Muscle layer of duodenum (tissue), 2 donors: ENCODE measurements at regions not wholly inside any gene's neighbourhood (a gene's known extent, or its start where the extent isn't known, plus 50 kb on each side); places are given as distances from the start of the nearest gene placed in this dataset.

Source experiments
- H3K27ac ChIP-seq: one replicate; pipeline ENCODE4 v1.7.0; 2013; ENCODE audit warnings: mild to moderate bottlenecking, low read length
- H3K27me3 ChIP-seq: one replicate; pipeline ENCODE4 v1.7.0; 2013; ENCODE audit warnings: low read depth, mild to moderate bottlenecking, control low read depth, low read length
- H3K36me3 ChIP-seq, 2 donors: one replicate each; pipeline ENCODE4 v1.7.0; 2013; ENCODE audit warnings: low read length in 2 of 2, control low read depth in 1 of 2, mild to moderate bottlenecking in 1 of 2; ENCODE audit not compliant: insufficient read depth in 2 of 2, control insufficient read depth in 1 of 2
- H3K4me1 ChIP-seq, 2 donors: one replicate each; pipeline ENCODE4 v1.7.0; 2013; ENCODE audit warnings: low read length in 2 of 2, mild to moderate bottlenecking in 2 of 2, control low read depth in 1 of 2, moderate library complexity in 1 of 2; ENCODE audit not compliant: insufficient read depth in 2 of 2, control insufficient read depth in 1 of 2
- H3K4me3 ChIP-seq, 2 donors: one replicate each; pipeline ENCODE4 v1.7.0; 2013; ENCODE audit warnings: low read length in 2 of 2, low read depth in 1 of 2, mild to moderate bottlenecking in 1 of 2
- H3K9me3 ChIP-seq, 2 donors: one replicate each; pipeline ENCODE4 v1.7.0; 2013; ENCODE audit warnings: low read length in 2 of 2, control low read depth in 1 of 2, mild to moderate bottlenecking in 1 of 2; ENCODE audit not compliant: control insufficient read depth in 1 of 2
- donor health status: healthy.

DNA sequence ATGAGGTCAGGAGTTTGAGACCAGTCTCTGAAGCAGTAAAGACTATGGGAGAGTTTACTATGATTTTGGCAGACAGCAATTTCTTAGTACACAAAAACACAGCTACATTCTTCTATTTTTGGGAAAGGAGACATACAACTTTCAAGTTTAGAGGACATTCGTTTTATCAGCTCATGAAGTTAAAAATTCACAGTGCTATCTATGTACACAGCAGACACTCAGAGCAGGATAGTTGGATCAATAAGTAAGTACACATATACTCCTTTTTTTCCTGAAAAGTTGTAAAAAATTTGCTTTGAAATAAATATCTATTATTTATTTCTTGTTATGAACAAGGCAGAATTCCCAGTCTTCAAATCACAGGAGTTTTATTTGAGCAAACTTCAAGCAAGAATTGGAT, 159.7 kb downstream of the SERPINI1 start:
- no peaks in the 10 kb centered on the region for H3K9me3 ChIP-seq
- H3K4me1 ChIP-seq, result no peaks in the 10 kb centered on the region
- no peak overlapping the region for H3K27ac ChIP-seq
- H3K27me3 ChIP-seq, result no peaks in the 10 kb centered on the region
- H3K36me3 ChIP-seq, result no peaks in the 10 kb centered on the region
- H3K4me3 ChIP-seq, result no peak overlapping the region

DNA sequence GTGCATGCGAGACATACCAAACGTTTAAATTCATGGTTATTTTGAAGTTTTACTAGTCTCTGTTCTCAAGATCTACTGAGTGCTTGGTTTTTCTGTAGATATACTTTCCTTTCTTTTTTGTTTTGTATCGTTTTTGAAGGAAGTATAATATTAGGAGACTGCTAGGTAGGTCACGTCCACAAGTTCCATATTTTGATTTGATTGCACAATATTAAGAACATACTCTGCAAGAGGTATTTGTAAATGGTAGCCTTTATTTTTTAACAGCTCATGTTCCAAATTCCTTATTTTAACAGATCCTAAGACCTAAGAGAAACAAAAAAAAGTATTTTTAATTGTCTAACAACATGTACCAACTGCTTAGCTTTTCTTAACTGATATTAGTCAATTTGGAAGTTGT, 156.7 kb downstream of the SERPINI1 start:
- Histone ChIP-seq H3K27me3 (no peaks in the 10 kb centered on the region), H3K4me3 (no peak overlapping the region), H3K27ac (no peak overlapping the region), H3K36me3 (no peaks in the 10 kb centered on the region), H3K9me3 (no peaks in the 10 kb centered on the region), H3K4me1 (no peaks in the 10 kb centered on the region)

DNA sequence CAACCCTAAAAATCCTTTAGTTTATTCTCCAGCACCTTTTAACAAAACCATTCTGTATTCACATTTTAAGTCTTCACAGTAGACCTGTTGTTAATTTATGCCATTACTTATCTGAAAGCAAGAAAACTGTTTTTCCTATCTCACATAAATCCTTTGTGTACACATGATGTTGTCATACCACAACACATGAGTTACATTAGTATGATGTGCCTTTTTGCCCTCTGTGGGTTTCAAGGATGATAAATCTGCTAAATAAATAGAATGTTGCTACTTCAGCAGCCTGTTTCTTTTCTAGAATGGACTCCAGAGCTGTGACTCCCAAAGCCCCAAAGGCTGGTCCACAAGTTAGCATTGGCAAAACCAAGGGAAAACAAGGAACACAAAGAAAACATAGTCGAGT, 151.6 kb downstream of the SERPINI1 start:
- Histone ChIP-seq H3K27me3 (no peaks in the 10 kb centered on the region), H3K36me3 (no peaks in the 10 kb centered on the region), H3K9me3 (no peaks in the 10 kb centered on the region), H3K4me3 (no peak overlapping the region), H3K27ac (no peak overlapping the region), H3K4me1 (no peaks in the 10 kb centered on the region)

DNA sequence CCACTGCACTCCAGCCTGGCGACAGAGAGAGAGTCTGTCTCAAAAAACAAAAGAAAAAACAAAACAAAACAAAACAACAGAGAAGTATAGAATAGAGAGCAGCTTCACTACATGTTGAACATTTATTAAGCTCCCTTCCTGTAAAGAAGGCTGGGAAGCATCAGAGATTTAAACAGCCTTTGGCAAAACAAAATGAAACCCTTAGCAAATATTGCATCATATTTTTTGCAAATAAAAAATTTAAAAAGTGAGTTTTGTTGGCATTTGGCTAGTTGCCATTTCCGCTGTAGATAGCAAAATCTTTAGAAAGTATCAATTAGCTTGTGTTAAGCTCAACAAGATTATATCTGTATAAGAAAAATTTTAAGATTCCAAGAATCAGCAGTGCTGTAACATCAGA, 151.2 kb downstream of the SERPINI1 start:
- Histone ChIP-seq H3K27me3 (no peaks in the 10 kb centered on the region), H3K36me3 (no peaks in the 10 kb centered on the region), H3K4me3 (no peak overlapping the region), H3K4me1 (no peaks in the 10 kb centered on the region), H3K9me3 (no peaks in the 10 kb centered on the region), H3K27ac (no peak overlapping the region)

DNA sequence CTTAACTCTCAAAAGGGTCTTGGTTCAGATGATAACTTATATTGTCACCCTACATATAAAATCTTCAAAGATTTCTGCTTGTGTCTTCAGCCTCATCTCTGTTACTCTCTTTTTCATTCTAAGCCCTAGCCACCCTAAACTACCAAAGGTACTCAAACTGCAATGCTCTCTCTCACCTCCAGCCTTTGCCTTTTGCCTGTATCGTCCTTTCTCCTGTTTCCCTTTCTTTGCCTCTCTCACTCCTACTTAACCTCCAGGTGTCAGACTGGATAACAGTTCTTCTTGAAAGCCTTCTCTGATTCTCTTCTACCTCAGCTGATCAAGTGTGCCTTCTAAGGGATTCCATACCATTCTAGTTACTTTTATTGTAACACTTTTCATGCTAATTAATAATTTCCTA, 149.8 kb downstream of the SERPINI1 start:
- no peaks in the 10 kb centered on the region for H3K36me3 ChIP-seq
- no peaks in the 10 kb centered on the region for H3K4me1 ChIP-seq
- H3K27me3 ChIP-seq, result no peaks in the 10 kb centered on the region
- no peaks in the 10 kb centered on the region for H3K9me3 ChIP-seq
- no peak overlapping the region for H3K4me3 ChIP-seq
- H3K27ac ChIP-seq, result no peak overlapping the region

DNA sequence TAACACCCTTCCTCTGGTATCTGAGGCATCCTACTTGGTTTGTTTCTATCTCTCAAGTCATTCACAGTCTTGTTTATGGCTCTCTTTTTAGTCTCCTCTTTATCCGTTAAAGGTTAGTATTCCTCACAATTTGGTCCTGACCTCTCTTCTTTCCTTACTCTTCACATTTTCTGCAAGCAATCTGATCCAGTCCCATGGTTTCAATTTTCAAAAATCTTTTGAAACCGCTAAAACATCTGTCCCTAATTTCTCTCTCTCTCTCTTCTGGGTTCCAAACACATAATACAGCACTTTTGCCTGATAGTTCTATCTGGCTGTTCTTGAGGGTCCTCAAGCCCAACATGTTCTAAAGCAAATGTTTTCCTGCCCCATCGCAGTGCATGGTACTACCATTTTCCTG, 149.0 kb downstream of the SERPINI1 start:
- no peaks in the 10 kb centered on the region for H3K36me3 ChIP-seq
- no peaks in the 10 kb centered on the region for H3K27me3 ChIP-seq
- no peak overlapping the region for H3K4me3 ChIP-seq
- no peak overlapping the region for H3K27ac ChIP-seq
- H3K4me1 ChIP-seq, result no peaks in the 10 kb centered on the region
- no peaks in the 10 kb centered on the region for H3K9me3 ChIP-seq

DNA sequence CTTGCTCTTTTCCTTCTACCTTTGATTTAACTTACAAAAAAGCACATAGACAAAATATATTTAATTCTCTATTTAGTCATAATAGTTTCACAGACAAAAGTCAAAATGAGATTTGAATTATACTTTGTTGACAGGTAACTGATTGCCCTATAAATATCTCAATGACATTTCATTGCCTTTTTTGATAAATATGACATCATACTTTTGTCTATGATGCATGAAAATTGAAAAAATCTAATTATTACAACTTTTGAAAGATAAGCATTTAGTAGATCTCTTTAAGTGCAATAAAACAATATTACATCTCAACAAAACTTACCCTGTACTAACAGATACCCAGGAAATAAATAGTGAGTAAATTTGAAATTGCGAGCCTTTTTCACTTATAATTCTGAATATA, 147.9 kb downstream of the SERPINI1 start:
- Histone ChIP-seq H3K27me3 (no peaks in the 10 kb centered on the region), H3K36me3 (no peaks in the 10 kb centered on the region), H3K27ac (no peak overlapping the region), H3K4me1 (no peaks in the 10 kb centered on the region), H3K4me3 (no peak overlapping the region), H3K9me3 (no peaks in the 10 kb centered on the region)

DNA sequence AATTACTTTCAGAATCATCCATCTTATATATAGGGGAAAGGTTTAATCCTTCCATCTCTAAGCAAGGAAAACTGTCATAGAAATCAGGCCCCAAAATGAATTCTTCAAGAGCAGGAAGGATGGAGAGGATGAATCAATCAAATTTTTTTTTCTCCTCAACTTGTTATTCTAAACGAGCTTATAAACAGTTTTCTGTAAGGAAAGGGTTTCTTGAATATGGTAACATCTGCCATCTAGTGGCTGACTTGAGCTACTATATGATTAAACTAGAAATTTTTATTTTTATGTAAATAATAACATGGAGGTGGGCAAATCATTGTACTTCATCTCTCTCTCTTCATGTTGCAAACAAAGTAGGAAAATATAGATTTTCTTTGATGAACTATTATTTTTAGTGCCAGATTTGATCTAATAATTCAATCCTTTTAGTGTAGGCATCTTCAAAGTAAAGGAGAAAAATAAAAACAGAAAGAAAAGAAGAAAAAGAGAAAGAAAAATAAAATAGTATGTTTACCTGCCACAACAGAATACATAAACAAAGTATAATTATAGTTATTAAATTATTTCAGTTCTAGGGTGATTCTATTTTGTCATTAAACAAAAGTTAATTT, 146.6 kb downstream of the SERPINI1 start:
- Histone ChIP-seq H3K4me3 (peak overlapping the region in 1 of 2 donors; percentile 37), H3K36me3 (no peaks in the 10 kb centered on the region), H3K27ac (no peak overlapping the region)

DNA sequence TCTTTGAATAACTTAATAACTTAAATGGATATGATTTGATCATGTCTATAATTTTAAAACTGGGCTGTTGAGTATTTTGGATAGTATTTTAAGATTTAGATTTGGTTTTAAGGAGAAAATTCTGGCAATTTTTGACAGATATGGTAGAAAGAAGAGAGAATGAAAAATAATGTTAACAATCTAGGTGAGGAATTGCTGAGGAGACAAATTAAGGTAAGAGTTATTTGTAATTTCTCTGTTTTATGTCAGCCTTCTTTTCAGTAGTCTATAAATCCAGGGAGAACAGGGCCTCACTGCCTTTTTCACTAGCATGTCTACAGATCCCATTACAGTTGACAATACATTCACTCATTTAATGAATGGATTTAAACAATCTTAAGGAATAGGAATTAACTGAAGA, 144.7 kb downstream of the SERPINI1 start:
- Histone ChIP-seq H3K27me3 (no peaks in the 10 kb centered on the region), H3K36me3 (no peaks in the 10 kb centered on the region), H3K4me3 (no peak overlapping the region), H3K4me1 (peaks cover under 1 to 12% of the 10 kb centered on the region in 2 donors), H3K9me3 (no peaks in the 10 kb centered on the region), H3K27ac (no peak overlapping the region)

More for the DNA sequence above, 146.6 kb downstream of the SERPINI1 start:
- Histone ChIP-seq H3K27me3 (no peaks in the 10 kb centered on the region), H3K4me1 (peaks cover 0 to 4% of the 10 kb centered on the region in 2 donors), H3K9me3 (no peaks in the 10 kb centered on the region)

DNA sequence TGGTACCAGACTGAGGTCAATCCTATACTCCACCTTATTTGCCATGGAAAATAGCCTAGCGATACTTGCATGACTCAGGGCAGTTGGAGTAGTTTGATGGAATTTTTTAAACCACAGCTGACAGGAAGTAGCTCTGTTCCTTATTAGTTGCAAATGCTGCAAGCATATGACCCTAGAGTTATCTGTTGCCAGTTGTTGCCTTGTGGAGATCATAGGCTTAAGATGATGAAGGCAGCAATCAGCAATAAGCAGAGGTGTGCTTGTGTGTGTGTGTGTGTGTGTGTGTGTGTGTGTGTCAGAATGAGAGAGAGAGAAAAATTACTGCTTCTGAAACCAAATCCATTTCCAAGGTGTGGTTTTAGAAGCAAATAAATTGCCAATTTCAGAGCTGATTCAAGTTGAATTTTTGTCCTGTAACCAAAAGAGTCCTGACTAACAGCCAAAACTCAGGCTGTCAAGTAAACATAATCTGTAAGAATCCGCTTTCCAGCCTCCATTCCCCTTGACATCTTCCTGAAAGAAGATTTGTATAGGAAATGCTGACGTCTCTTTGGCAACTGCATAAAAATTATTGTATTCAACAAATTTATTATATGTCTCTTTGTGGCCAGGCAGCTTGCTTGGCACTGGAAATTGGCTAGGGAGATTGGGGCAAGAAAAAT, 141.2 kb downstream of the SERPINI1 start:
- no peaks in the 10 kb centered on the region for H3K9me3 ChIP-seq
- no peak overlapping the region for H3K4me3 ChIP-seq
- no peaks in the 10 kb centered on the region for H3K27me3 ChIP-seq
- peaks cover 9 to 24% of the 10 kb centered on the region in 2 donors for H3K4me1 ChIP-seq
- no peaks in the 10 kb centered on the region for H3K36me3 ChIP-seq
- no peak overlapping the region for H3K27ac ChIP-seq
